PC-3 (cell line): ENCODE measurements at regions not wholly inside any gene's neighbourhood (a gene's known extent, or its start where the extent isn't known, plus 50 kb on each side); places are given as distances from the start of the nearest gene placed in this dataset.
"Not testable (repeated sequence)": the region's sequence is repeated elsewhere in the genome, so short reads cannot be mapped to it uniquely, and the experiment has no call there.

Experiments
- EZH2 ChIP-seq: fragments of 300-600 bp; sonication (generic); IDR thresholded peaks from one replicate; pipeline ENCODE4 v1.6.1; 2017; ENCODE audit warnings: antibody characterized with exemption, mild to moderate bottlenecking, low read length; ENCODE audit not compliant: unreplicated experiment
- EZH2phosphoT487 ChIP-seq: fragments of 300-600 bp; sonication (generic); IDR thresholded peaks from 2 replicates; pipeline ENCODE4 v1.6.1; 2018; ENCODE audit warnings: mild to moderate bottlenecking, antibody characterized with exemption, low read length, borderline replicate concordance
- TF ChIP-seq, protein P1 (sequence below): fragments of 300-600 bp; sonication (generic); conservative IDR thresholded peaks from 2 replicates; pipeline ENCODE4 v1.5.1; 2017; ENCODE audit warnings: antibody characterized with exemption, low read depth, mild to moderate bottlenecking, low read length

DNA sequence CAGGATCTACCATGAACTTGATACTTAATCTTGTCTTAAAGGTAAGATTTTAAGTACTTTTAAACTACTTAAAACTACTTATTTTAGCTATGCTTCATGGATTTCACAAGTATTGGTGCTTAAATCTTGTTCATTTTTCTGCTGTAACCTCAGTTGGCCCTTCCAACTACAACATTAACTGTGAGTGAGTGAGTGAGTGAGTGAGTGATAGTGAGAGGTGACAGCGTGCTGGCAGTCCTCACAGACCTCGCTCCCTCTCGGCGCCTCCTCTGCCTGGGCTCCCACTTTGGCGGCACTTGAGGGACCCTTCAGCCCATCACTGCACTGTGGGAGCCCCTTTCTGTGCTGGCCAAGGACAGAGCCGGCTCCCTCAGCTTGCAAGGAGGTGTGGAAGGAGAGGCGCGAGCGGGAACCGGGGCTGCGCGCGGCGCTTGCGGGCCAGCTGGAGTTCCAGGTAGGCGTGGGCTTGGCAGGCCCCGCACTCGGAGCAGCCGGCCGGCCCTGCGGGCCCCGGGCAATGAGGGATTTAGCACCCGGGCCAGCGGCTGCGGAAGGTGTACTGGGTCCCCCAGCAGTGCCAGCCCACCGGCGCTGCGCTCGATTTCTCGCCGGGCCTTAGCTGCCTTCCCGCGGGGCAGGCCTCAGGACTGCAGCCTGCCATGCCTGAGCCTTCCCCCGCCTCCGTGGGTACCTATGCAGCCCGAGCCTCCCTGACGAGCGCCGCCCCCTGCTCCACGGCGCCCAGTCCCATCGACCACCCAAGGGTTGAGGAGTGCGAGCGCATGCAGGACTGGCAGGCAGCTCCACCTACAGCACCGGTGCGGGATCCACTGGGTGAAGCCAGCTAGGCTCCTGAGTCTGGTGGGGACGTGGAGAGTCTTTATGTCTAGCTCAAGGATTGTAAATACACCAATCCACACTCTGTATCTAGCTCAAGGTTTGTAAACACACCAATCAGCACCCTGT, 1558.6 kb upstream of the SEL1L start:
- TF ChIP-seq, protein P1, sequence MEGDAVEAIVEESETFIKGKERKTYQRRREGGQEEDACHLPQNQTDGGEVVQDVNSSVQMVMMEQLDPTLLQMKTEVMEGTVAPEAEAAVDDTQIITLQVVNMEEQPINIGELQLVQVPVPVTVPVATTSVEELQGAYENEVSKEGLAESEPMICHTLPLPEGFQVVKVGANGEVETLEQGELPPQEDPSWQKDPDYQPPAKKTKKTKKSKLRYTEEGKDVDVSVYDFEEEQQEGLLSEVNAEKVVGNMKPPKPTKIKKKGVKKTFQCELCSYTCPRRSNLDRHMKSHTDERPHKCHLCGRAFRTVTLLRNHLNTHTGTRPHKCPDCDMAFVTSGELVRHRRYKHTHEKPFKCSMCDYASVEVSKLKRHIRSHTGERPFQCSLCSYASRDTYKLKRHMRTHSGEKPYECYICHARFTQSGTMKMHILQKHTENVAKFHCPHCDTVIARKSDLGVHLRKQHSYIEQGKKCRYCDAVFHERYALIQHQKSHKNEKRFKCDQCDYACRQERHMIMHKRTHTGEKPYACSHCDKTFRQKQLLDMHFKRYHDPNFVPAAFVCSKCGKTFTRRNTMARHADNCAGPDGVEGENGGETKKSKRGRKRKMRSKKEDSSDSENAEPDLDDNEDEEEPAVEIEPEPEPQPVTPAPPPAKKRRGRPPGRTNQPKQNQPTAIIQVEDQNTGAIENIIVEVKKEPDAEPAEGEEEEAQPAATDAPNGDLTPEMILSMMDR, result not testable (repeated sequence)
- TF ChIP-seq EZH2, EZH2phosphoT487: not testable (repeated sequence)
